CD1c-positive myeloid dendritic cell (primary cell): ENCODE measurements at regions not wholly inside any gene's neighbourhood (a gene's known extent, or its start where the extent isn't known, plus 50 kb on each side); places are given as distances from the start of the nearest gene placed in this dataset.
"Not testable (repeated sequence)": the region's sequence is repeated elsewhere in the genome, so short reads cannot be mapped to it uniquely, and the experiment has no call there.

Experiments
- DNase-seq: peaks from one replicate; pipeline ENCODE4 v3.0.0-alpha.2; 2016; ENCODE audit errors: extremely low spot score

DNA sequence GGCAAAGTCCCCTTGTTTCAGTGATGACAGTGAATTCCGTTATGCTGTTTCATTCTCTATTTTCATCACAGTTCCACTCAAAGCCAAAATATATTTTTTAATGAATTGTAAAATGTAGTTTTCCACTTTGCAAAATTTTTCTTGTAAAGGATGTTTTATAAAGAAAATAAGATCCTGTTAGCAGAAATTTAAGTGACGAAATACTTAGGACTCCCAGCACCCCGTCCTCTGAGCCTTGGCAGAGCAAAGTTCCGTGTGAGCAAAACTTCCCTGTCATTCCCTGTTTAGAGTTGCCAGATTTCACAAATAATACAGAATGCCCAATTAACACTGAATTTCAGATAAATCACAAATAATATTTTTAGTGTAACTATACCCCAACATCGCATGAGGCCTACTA is 81.0 kb upstream of the RBPJ start:
- no peak for DNase-seq

DNA sequence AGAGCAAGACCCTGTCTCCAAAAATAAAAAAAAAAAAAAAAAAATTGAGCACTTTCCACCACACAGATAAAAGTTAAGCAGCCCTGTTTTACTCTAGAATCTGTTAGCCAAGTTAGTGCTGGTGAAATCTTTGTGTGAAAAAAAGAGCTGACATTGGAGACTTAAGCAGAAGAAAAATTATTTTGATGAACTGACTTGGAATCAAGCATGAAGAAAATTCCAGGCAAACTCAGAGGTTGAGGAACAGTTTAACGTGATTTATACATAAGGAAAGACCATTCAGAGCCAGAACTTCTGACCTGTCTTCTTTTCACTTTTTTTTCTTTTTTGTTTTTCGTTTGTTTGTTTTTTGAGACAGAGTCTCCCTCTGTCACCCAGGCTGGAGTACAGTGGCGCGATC is 79.6 kb upstream of the RBPJ start:
- no peak for DNase-seq

DNA sequence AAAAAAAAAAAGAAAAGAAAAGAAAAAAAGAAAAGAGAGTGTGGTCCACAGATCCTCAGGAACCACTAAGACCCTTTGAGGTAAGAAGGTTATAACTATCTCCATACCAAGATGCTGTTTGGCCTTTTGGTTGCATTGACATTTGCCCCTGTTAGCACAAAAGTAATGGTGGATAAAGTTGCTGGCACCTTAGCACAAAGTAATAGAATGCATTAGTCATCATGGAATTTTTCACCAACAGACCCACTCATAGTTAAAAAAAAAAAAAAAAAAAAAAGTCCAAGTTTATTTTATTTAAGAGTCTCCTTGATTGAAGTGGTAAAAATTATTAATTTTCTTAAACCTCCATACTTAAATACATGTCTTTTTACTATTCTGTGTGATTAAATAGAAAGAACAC is 78.4 kb upstream of the RBPJ start:
- no peak for DNase-seq

- not testable (repeated sequence) for DNase-seq
Observed at GRCh38 chr4:26244138-26244537, 76.7 kb upstream of the RBPJ start.

- DNase-seq: no peak
Observed at GRCh38 chr4:26248647-26249046, 72.2 kb upstream of the RBPJ start.

GRCh38 chr4:26252349-26253025 is 68.3 kb upstream of the RBPJ start:
- DNase-seq: no peak

DNA sequence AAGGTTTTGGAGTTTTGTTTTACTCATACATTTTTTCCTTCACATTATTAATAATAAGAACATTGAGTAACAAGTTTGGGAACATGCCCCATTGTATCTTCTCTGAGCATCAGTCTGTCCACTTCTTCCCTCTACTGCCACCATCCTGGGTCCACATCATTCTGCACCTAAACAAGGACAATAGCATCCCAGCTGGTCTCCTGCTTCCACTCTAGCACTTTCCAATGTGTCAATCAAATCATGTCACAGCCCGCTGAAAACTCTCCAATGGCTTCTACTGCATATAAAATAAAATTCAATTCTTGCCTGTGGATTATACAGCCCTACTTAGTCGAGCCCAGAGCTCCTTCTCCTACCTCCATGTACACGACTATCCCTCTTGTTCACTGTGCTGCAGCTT is 66.8 kb upstream of the RBPJ start:
- no peak for DNase-seq

- no peak for DNase-seq
Observed at GRCh38 chr4:26255989-26256388, 64.8 kb upstream of the RBPJ start.

- DNase-seq: not testable (repeated sequence)
Observed at GRCh38 chr4:26257444-26257843, 63.4 kb upstream of the RBPJ start.

DNA sequence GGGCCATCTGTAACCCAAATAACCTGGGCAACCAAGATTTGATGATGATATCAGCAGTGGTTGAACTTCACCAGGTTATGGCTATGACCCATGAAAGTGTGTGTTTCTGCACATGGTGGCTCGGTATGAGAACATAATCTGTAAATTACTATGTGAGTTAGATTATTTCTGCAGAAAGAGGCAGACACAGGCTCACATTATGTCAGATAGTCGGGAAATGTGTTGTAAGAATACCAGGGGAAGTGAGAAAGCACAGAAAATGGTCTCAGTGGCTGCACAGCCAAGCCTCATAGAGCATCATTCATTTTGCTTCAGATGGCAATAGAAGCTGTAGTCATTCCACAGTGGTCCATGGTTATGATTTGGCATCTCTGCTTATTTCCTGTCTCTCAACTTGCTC is 63.0 kb upstream of the RBPJ start:
- DNase-seq: peak; percentile 86

DNA sequence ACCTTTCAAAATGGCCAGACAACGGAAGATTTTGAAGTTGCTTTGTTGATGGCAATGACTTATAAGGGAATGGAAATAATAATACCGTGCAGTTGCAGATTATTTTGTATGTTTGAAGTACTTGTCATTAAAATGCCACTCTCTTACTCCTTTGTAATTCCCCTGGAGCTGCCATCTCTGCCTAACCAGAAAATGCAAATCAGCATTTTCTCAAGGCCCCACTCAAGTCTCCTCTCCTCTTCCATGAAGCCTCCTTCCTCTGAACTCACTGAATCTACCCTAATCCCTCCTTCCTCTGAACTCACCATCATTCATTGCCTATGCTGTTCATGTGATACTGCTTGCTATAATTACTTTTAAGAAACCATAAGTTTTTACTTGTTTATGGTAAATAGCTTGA is 60.2 kb upstream of the RBPJ start:
- DNase-seq: no peak

GRCh38 chr4:26261405-26261804 is 59.4 kb upstream of the RBPJ start:
- DNase-seq: peak; percentile 86

GRCh38 chr4:26263165-26263564 is 57.6 kb upstream of the RBPJ start:
- no peak for DNase-seq

- no peak for DNase-seq
Observed at GRCh38 chr4:26264109-26264508, 56.7 kb upstream of the RBPJ start.

DNA sequence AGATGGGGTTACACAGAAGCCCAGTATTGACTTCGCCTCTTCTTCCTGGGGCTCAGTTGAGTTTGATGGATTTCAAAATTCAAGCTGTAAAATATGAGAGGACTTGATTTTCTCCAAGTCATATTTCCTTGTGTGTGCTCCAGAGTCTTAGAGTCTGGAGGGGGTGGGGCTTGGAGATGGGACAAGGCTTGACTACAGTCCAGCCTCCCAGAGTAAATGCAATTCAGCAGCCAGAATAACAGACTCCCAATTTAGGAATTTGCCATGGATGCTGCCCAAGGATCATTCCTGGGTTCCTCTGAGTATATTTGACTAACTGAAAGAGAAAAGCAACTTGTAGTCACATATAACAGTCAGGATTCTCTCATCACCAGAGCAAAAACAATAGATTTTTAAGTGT is 53.7 kb upstream of the RBPJ start:
- no peak for DNase-seq

DNA sequence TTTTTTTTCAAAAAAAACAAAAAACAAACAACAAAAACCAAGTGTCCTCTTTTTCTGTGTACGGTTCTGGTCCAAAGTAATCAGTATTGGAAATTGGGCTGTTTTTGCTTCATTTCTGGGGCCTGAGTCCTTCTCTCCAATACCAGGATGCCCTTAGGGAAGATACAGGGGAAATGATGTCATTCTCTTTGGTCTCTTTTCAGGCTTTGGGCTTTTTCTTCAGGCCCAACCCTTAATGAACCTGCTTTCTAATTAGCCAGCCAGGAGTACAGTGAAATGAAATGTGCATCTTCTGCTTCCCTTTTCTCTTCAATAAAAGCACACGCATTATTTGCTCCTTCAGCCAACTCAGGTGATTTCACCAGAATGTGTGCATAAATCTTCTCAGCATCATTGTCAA is 52.6 kb upstream of the RBPJ start:
- DNase-seq: peak; percentile 40

- DNase-seq: no peak
Observed at GRCh38 chr4:26269038-26269437, 51.8 kb upstream of the RBPJ start.
